Jurkat, Clone E6-1 (cell line): ENCODE measurements at regions not wholly inside any gene's neighbourhood (a gene's known extent, or its start where the extent isn't known, plus 50 kb on each side); places are given as distances from the start of the nearest gene placed in this dataset.
"Not testable (repeated sequence)": the region's sequence is repeated elsewhere in the genome, so short reads cannot be mapped to it uniquely, and the experiment has no call there.

ENCODE experiments used
- DNase-seq: peaks from one replicate; pipeline ENCODE4 v3.0.0-alpha.2; 2011; ENCODE audit warnings: low read depth, low spot score
- H3K4me3 ChIP-seq: 2 replicates; pipeline ENCODE4 v1.5.1; 2011; ENCODE audit warnings: mild to moderate bottlenecking, low read length, control low read depth, moderate library complexity

GRCh38 chr14:89743828-89744227 is 210.7 kb downstream of the EFCAB11 start:
- no peak overlapping the region for H3K4me3 ChIP-seq
- no peak for DNase-seq

DNA sequence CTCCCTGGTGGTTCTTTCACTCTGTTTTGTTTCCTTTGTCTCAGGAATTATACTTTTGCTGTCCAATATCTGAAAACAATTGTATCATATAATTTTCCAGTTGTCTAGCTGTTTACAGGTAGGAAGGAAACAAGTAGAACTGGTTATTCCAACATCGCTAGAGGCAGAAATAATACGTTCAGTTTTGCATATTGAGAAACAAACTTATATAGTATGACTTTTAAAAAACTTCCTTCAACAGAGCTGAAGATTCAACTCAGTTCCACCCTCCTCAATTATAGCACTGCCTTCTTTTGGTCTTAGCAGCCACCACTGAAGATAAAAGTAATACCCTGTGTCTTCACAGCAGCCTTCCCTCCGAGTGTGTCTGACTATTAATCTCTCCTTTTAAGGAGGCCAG is 214.3 kb downstream of the EFCAB11 start:
- no peak for DNase-seq

DNA sequence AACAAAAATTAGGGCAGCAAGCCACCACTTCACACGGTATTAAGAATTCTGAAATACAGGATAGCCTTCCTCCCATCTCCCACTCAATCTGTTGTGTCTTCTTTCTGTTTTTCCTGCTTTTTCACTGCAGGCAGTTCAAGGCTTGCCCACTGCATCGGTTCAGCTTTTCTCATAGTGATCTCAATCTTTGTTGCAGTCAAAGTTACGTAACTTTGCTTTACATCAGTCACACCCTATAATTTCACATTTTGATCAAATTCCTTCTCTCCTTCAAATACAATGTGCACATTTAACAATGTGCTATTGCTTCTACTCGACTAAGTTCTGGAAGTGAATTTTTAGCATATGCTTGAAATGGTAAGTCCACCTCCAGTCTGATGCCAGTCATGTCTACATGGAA is 217.6 kb downstream of the EFCAB11 start:
- H3K4me3 ChIP-seq, result no peak overlapping the region
- no peak for DNase-seq

More for the DNA sequence above, 214.3 kb downstream of the EFCAB11 start:
- no peak overlapping the region for H3K4me3 ChIP-seq

GRCh38 chr14:89731396-89731933 is 223.1 kb downstream of the EFCAB11 start:
- DNase-seq, result no peak
- no peak overlapping the region for H3K4me3 ChIP-seq

DNA sequence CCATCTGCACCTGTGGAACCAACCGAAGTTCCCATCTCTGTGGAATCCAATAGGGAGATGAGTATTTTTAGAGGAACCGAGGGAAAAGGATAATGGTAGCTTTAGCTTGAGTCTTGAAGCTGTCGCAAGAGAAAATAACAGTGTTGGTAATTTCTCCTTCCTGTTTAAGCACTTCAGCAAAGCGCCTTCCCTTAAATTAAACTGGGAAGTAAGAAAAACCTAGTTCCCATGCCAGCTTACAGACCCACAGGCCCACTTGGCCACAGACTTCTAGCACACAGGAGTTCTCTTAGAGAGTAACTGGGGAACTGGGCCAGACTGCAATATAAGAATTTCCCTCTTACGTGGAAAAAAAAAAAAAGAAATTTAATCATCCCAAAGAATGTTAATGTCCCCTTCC is 223.8 kb downstream of the EFCAB11 start:
- no peak overlapping the region for H3K4me3 ChIP-seq
- no peak for DNase-seq

- DNase-seq, result no peak
- no peak overlapping the region for H3K4me3 ChIP-seq
Measured at GRCh38 chr14:89728964-89729363, 225.6 kb downstream of the EFCAB11 start.

- not testable (repeated sequence) for DNase-seq, H3K4me3 ChIP-seq
Measured at GRCh38 chr14:89726226-89726625, 228.3 kb downstream of the EFCAB11 start.

- no peak for DNase-seq
- no peak overlapping the region for H3K4me3 ChIP-seq
Measured at GRCh38 chr14:89724628-89724960, 229.9 kb downstream of the EFCAB11 start.

DNA sequence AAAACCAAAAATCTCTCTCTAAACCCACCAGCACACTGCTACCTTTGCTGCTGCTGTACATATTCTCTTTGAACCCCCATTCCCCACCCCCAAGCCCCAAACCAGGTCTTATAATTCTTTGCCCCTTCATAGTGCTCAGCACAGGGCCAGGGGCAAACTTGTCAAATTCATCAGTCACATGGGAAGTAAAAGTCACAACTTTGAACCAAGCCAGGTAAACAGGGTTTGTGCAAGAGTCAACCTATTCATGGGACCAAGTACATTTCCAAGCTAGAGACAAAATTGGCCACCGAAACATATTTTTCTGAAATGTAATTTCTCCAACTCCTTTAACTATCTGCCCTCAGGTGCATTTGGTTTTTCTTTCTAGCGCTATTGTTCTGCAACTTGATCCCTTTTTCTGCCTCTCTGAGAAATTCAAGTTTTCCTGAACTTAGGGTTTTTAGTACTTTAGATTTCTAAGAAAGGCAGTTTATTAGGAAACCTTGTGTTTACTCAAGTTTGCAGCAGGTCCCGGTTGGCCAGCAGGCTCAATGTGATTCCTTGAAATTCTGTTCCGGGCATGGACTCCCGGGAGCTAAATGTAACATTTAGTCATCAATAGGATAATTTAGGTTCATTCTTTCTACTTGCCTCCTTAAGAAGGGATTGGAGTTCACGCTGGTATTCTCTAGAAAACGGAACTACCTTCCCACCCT is 230.5 kb downstream of the EFCAB11 start:
- H3K4me3 ChIP-seq, result no peak overlapping the region
- DNase-seq, result no peak

DNA sequence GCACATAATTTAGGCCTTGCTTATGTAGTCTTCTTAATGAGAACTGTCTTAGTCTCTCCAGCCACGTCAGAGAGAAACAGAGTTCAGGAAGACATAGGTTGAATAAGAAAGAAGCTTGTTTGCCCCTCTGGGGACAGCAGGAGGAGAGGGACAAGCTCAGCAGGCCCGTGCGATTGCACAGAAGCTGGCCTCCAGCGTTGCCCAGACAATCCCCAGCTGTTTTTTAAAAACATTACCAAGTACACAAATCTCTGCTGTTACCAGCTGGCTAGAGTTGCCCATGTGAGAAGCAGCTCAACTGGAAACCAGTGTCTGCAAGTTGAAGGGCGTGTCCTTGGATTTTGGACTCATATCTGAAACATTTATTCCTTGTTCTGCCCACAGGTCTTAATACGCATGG is 232.6 kb downstream of the EFCAB11 start:
- no peak overlapping the region for H3K4me3 ChIP-seq
- no peak for DNase-seq

DNA sequence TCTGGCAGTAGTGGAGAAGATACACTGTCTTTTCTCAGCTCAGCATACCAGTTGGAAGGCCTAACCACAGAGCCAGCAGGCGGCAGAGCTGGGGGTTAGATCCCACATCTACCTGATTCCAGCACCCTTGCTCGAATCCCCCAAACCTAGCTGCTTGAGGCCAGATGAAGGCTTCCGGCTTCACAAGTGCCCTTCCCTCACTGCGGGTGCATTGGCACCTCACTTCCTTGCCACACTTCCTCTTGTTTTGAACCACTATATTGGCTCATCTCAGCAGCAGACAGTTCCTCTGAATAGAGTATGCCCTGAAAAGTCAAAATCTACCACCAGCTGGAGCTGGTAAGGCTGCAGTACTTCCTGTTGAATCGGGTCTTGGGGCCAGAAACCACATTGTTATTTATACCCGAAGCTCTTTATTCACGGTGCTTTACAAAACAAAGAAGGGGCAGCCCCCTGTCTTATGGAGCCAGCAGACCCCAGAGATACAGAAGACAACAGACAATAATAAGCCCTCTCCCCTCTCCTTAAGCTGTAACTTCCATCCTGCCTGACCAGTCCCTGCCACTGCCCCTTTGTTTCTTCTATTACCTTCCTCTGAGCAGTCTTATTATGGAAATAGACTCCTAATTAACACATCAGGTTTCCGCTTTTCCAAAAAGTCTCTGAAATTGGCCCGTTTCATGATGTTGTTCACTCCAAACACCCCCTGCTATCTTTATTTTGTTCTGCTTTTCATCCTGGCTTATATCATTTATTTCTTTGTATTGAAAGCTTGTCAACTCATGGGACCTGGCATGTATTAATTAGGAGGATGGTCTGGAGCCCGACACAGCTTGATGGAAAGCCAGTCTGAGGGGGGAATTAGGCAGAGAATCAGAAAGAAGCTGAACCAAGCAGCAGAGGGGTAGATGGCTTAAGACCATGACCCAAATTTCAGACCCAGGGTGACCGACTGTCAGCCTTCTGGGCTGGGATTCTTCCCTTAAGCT is 233.5 kb downstream of the EFCAB11 start:
- DNase-seq, result peak; percentile 96
- H3K4me3 ChIP-seq, result peak overlapping the region; percentile 15

GRCh38 chr14:89720076-89720687 is 234.3 kb downstream of the EFCAB11 start:
- H3K4me3 ChIP-seq, result no peak overlapping the region
- no peak for DNase-seq

- H3K4me3 ChIP-seq, result no peak overlapping the region
- DNase-seq, result no peak
Measured at GRCh38 chr14:89719366-89720075, 235.0 kb downstream of the EFCAB11 start.

DNA sequence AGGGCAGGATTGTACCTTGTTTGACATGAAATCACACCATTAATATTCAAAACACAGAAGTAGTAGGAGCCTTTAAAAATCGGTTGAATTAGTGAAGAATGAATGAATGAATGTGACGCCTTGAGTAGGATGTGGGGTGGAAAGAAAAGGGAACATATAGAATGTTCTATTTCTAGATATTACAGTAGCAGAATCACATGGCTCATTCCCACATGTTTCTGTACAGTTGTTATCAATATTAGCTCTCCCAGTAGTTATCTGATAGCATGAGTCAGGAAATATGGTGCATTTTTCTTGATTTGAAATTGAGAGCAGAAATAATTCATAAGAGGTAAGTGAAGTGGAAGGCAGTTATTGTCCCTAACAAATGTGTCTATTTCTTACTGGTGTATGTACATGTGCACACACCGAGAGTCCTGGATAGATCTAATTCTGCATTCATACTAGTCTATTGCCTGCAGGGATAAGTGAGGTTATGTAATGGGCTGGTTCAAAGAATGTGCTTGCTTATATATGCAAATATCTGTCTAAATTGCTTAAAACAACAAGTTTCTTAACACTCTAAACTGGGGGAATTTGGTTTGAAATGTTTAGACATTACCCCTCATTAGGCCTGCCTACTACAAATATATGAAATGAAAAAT is 245.4 kb downstream of the EFCAB11 start:
- no peak for DNase-seq
- H3K4me3 ChIP-seq, result no peak overlapping the region

DNA sequence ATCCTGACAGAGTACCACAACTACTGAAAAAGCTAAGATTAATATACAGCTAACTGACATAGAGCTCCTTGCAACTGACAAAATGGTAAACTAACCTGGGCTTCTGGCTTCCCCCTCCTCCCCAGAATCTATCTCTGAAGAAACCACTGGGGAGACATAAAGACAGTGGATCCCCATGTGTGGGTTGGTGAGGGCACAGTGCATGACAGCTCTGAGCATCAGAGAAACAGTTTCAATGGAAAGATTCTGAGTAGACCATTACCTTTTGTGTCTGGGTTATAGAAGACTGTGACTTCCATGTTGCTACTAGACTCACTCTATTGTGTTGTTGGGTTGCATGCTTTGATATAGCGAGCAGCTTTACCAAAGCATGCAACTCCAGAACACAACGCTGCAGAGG is 247.4 kb downstream of the EFCAB11 start:
- no peak for DNase-seq
- H3K4me3 ChIP-seq, result no peak overlapping the region

DNA sequence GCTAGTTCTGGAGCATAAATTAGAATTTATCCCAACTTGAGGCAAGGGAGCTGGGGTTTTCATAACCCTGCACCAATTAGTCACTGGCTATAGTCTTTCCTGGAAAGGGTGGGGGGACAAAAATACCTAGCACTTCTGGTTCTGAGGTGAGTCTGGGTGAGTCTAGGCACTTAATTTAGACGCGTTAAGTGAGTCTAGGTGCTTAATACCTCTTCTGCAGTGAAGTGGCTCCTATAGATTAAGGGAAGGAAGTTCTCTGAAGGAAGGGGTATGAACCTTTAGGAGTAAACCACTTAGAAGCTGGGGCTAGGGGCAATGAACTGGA is 251.7 kb downstream of the EFCAB11 start:
- no peak for DNase-seq
- no peak overlapping the region for H3K4me3 ChIP-seq

DNA sequence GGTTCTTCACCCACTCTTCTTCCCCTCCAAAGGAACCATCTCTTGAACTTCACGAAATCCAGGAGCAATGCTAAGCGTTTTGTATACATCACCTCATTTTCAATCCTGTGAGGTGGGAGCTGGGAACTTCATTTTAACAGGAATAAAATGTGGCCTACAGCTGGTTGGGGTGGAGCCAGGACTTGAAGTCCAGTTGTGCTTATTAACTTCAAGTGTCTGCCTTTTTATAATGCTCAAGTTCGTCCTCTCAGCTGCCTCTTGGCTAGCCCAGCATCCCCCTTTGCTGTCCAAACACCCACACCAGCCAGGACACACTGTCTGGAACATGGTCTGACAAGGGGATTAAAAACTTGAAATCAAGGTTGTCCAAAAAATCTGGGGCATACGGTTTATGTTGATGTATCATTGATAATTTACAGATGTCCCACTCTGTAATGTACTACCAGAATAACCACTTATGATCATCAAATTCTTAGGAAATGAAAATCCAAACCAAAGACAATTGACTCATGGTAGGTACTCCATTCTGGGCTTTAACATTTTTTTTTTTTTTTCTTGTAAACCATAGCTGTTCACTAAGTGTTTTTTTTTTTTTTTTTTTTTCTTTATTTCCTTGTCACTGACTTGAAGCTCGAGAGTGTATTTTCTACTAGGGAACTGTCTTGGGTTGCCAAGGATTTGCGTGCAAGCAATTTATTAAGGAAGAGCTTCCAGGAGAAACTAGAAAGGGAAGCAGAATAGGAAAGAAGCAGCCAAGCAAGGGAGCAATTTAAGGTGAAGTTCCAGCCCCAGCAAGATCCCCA is 252.3 kb downstream of the EFCAB11 start:
- H3K4me3 ChIP-seq, result peak overlapping the region; percentile 47

More for the DNA sequence above, 252.3 kb downstream of the EFCAB11 start:
- no peak for DNase-seq
